Neural cell (in vitro differentiated cells): ENCODE measurements at regions not wholly inside any gene's neighbourhood (a gene's known extent, or its start where the extent isn't known, plus 50 kb on each side); places are given as distances from the start of the nearest gene placed in this dataset.

Experiments
- H2AFZ ChIP-seq: fragments of 200-600, 300-800 bp; sonication (generic), shearing (Covaris generic); 2 replicates; pipeline ENCODE4 v1.6.0; 2014; ENCODE audit warnings: low read depth, mild to moderate bottlenecking, antibody characterized with exemption, low read length, moderate library complexity
- H3F3A ChIP-seq: fragments of 200-600 bp; shearing (Covaris generic); 2 replicates; pipeline ENCODE4 v1.6.1; 2016; ENCODE audit warnings: mild to moderate bottlenecking, moderate library complexity, mixed read lengths, antibody characterized with exemption, low read length; ENCODE audit not compliant: insufficient read depth, poor library complexity, severe bottlenecking
- H3K27ac ChIP-seq: fragments of 200-600, 300-800 bp; sonication (generic), shearing (Covaris generic); 2 replicates; pipeline ENCODE4 v1.5.1; 2014; ENCODE audit warnings: mild to moderate bottlenecking, low read length, moderate library complexity
- H3K27me3 ChIP-seq: fragments of 300-800, 200-600 bp; sonication (generic), shearing (Covaris generic); 2 replicates; pipeline ENCODE4 v1.6.0; 2014; ENCODE audit warnings: mild to moderate bottlenecking, low read depth, low read length, moderate library complexity; ENCODE audit not compliant: insufficient read depth
- H3K36me3 ChIP-seq: fragments of 300-800, 200-600 bp; sonication (generic), shearing (Covaris generic); 2 replicates; pipeline ENCODE4 v1.5.1; 2014; ENCODE audit warnings: mild to moderate bottlenecking, antibody characterized with exemption, low read length, moderate library complexity; ENCODE audit not compliant: insufficient read depth
- H3K4me2 ChIP-seq: fragments of 300-800, 200-600 bp; sonication (generic), shearing (Covaris generic); 2 replicates; pipeline ENCODE4 v1.6.0; 2014; ENCODE audit warnings: mild to moderate bottlenecking, low read length
- H3K4me3 ChIP-seq: fragments of 300-800, 200-600 bp; sonication (generic), shearing (Covaris generic); 2 replicates; pipeline ENCODE4 v1.5.1; 2014; ENCODE audit warnings: mild to moderate bottlenecking, low read length, moderate library complexity
- H3K79me2 ChIP-seq: fragments of 200-600 bp; shearing (Covaris generic); replicated peaks from 2 replicates; pipeline ENCODE4 v1.6.0; 2014; ENCODE audit warnings: mild to moderate bottlenecking, low read length, moderate library complexity; ENCODE audit not compliant: insufficient read depth
- H3K9ac ChIP-seq: fragments of 300-800, 200-600 bp; sonication (generic), shearing (Covaris generic); 2 replicates; pipeline ENCODE4 v1.6.1; 2016; ENCODE audit warnings: mild to moderate bottlenecking, low read length, mixed read lengths
- H3K9me2 ChIP-seq: fragments of 200-600 bp; shearing (Covaris generic); 2 replicates; pipeline ENCODE4 v1.6.1; 2016; ENCODE audit warnings: mild to moderate bottlenecking, low read length, mixed read lengths; ENCODE audit not compliant: insufficient read depth
- H3K9me3 ChIP-seq: fragments of 200-600, 300-800 bp; sonication (generic), shearing (Covaris generic); 2 replicates; pipeline ENCODE4 v1.6.1; 2016; ENCODE audit warnings: mild to moderate bottlenecking, mixed run types, low read length, moderate library complexity, mixed read lengths
- H4K20me1 ChIP-seq: fragments of 200-600 bp; shearing (Covaris generic); 2 replicates; pipeline ENCODE4 v1.6.1; 2016; ENCODE audit warnings: mild to moderate bottlenecking, mixed run types; ENCODE audit not compliant: insufficient read depth
- EP300 ChIP-seq: fragments of 450-650 bp; conservative IDR thresholded peaks from 2 replicates; pipeline ENCODE4 v1.6.1; 2014; ENCODE audit warnings: antibody characterized with exemption, mild to moderate bottlenecking, moderate library complexity; ENCODE audit not compliant: poor library complexity, severe bottlenecking
- EZH2 ChIP-seq: fragments of 200-600, 300-800 bp; shearing (Covaris generic), sonication (generic); IDR thresholded peaks from 2 replicates; pipeline ENCODE4 v1.6.1; 2014; ENCODE audit warnings: antibody characterized with exemption, low read length, borderline replicate concordance, mild to moderate bottlenecking; ENCODE audit not compliant: insufficient read depth, poor library complexity, severe bottlenecking
- MXI1 ChIP-seq: fragments of 450-650 bp; conservative IDR thresholded peaks from 2 replicates; pipeline ENCODE4 v1.6.1; 2014; ENCODE audit warnings: antibody characterized with exemption, mild to moderate bottlenecking; ENCODE audit not compliant: poor library complexity, severe bottlenecking
- POLR2AphosphoS5 ChIP-seq: IDR thresholded peaks from 2 replicates; pipeline ENCODE4 v1.6.1; 2012
- RAD21 ChIP-seq: fragments of 450-650 bp; conservative IDR thresholded peaks from 2 replicates; pipeline ENCODE4 v1.6.1; 2014; ENCODE audit warnings: antibody characterized with exemption, mild to moderate bottlenecking, moderate library complexity
- REST ChIP-seq: IDR thresholded peaks from 2 replicates; pipeline ENCODE4 v1.6.1; 2012; ENCODE audit warnings: borderline replicate concordance
- SMC3 ChIP-seq: fragments of 450-650 bp; conservative IDR thresholded peaks from 2 replicates; pipeline ENCODE4 v1.6.1; 2014; ENCODE audit warnings: antibody characterized with exemption, mild to moderate bottlenecking, moderate library complexity; ENCODE audit not compliant: poor library complexity
- TAF1 ChIP-seq: IDR thresholded peaks from 2 replicates; pipeline ENCODE4 v1.6.1; 2012; ENCODE audit warnings: low read depth
- TF ChIP-seq, protein P1 (sequence below): fragments of 450-650 bp; IDR thresholded peaks from 2 replicates; pipeline ENCODE4 v1.5.1; 2014; ENCODE audit warnings: antibody characterized with exemption, mild to moderate bottlenecking, moderate library complexity; ENCODE audit not compliant: poor library complexity, severe bottlenecking

GRCh38 chr9:108707120-108707519, 148.7 kb downstream of the ACTL7B start:
- Histone ChIP-seq H3K27ac (no peak overlapping the region), H3K36me3 (no peaks in the 10 kb centered on the region), H3K9me2 (no peaks in the 10 kb centered on the region), H3K79me2 (no peaks in the 10 kb centered on the region), H3K27me3 (no peaks in the 10 kb centered on the region), H3K9ac (no peak overlapping the region), H3K9me3 (no peaks in the 10 kb centered on the region), H2AFZ (no peak overlapping the region), H3F3A (no peaks in the 10 kb centered on the region), H3K4me3 (no peak overlapping the region), H3K4me2 (no peak overlapping the region), H4K20me1 (no peaks in the 10 kb centered on the region)
- TF ChIP-seq, protein P1, sequence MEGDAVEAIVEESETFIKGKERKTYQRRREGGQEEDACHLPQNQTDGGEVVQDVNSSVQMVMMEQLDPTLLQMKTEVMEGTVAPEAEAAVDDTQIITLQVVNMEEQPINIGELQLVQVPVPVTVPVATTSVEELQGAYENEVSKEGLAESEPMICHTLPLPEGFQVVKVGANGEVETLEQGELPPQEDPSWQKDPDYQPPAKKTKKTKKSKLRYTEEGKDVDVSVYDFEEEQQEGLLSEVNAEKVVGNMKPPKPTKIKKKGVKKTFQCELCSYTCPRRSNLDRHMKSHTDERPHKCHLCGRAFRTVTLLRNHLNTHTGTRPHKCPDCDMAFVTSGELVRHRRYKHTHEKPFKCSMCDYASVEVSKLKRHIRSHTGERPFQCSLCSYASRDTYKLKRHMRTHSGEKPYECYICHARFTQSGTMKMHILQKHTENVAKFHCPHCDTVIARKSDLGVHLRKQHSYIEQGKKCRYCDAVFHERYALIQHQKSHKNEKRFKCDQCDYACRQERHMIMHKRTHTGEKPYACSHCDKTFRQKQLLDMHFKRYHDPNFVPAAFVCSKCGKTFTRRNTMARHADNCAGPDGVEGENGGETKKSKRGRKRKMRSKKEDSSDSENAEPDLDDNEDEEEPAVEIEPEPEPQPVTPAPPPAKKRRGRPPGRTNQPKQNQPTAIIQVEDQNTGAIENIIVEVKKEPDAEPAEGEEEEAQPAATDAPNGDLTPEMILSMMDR = no peak
- no peak for TF ChIP-seq EP300
- TF ChIP-seq REST = no peak
- TF ChIP-seq MXI1 = no peak
- no peak for TF ChIP-seq TAF1
- no peak for TF ChIP-seq POLR2AphosphoS5
- TF ChIP-seq EZH2 = no peak
- TF ChIP-seq SMC3 = no peak
- TF ChIP-seq RAD21 = no peak

GRCh38 chr9:108704156-108704852, 151.5 kb downstream of the ACTL7B start:
- Histone ChIP-seq H3K9me2 (no peaks in the 10 kb centered on the region), H3K9me3 (no peaks in the 10 kb centered on the region), H2AFZ (no peak overlapping the region), H3K27ac (no peak overlapping the region), H3K4me2 (no peak overlapping the region), H3K36me3 (no peaks in the 10 kb centered on the region), H3K79me2 (no peaks in the 10 kb centered on the region), H3K9ac (no peak overlapping the region), H3K4me3 (no peak overlapping the region), H3K27me3 (no peaks in the 10 kb centered on the region), H3F3A (no peaks in the 10 kb centered on the region), H4K20me1 (no peaks in the 10 kb centered on the region)
- TF ChIP-seq MXI1 = no peak
- no peak for TF ChIP-seq TAF1
- no peak for TF ChIP-seq EP300
- TF ChIP-seq POLR2AphosphoS5 = no peak
- TF ChIP-seq, protein P1 = no peak
- no peak for TF ChIP-seq SMC3
- no peak for TF ChIP-seq REST
